SK-N-SH (cell line): ENCODE measurements at regions not wholly inside any gene's neighbourhood (a gene's known extent, or its start where the extent isn't known, plus 50 kb on each side); places are given as distances from the start of the nearest gene placed in this dataset.

ENCODE experiments used
- EP300 ChIP-seq, 2 experiments: IDR thresholded peaks; 2 replicates each; pipeline versions ENCODE4 v1.4.0 to v1.6.1; 2012; ENCODE audit warnings: borderline replicate concordance in 1 of 2, low read depth in 1 of 2, low read length in 1 of 2
- EZH2phosphoT487 ChIP-seq: fragments of 200-600 bp; sonication (generic); IDR thresholded peaks from 2 replicates; pipeline ENCODE4 v1.6.1; 2017; ENCODE audit warnings: low read depth, mixed run types, mild to moderate bottlenecking, antibody characterized with exemption, moderate library complexity, borderline replicate concordance
- FOSL2 ChIP-seq: IDR thresholded peaks from 2 replicates; pipeline ENCODE4 v1.4.0; 2012; ENCODE audit warnings: low read depth, mild to moderate bottlenecking, moderate library complexity, borderline replicate concordance
- MEF2A ChIP-seq: IDR thresholded peaks from 2 replicates; pipeline ENCODE4 v1.4.0; 2012; ENCODE audit warnings: low read depth, borderline replicate concordance
- POLR2AphosphoS5 ChIP-seq: IDR thresholded peaks from 2 replicates; pipeline ENCODE4 v1.6.1; 2012; ENCODE audit warnings: low read depth, low read length
- RAD21 ChIP-seq: IDR thresholded peaks from 2 replicates; pipeline ENCODE4 v1.6.1; 2012; ENCODE audit warnings: mild to moderate bottlenecking, low read length
- RXRA ChIP-seq: IDR thresholded peaks from 2 replicates; pipeline ENCODE4 v1.4.0; 2012; ENCODE audit warnings: low read depth, mild to moderate bottlenecking, borderline replicate concordance
- SMC3 ChIP-seq: IDR thresholded peaks from 2 replicates; pipeline ENCODE4 v1.6.1; 2012; ENCODE audit warnings: low read depth, low read length, improper control_type of control experiment
- TAF1 ChIP-seq: IDR thresholded peaks from 2 replicates; pipeline ENCODE4 v1.6.1; 2012; ENCODE audit warnings: low read depth, mild to moderate bottlenecking, low read length, moderate library complexity, borderline replicate concordance
- TCF12 ChIP-seq: IDR thresholded peaks from 2 replicates; pipeline ENCODE4 v1.4.0; 2012
- TEAD4 ChIP-seq: IDR thresholded peaks from 2 replicates; pipeline ENCODE4 v1.4.0; 2012; ENCODE audit warnings: mild to moderate bottlenecking, borderline replicate concordance; ENCODE audit not compliant: insufficient read depth
- TF ChIP-seq, protein P1 (sequence below): IDR thresholded peaks from 2 replicates; pipeline ENCODE4 v1.4.0; 2012; ENCODE audit warnings: low read depth, borderline replicate concordance
- TF ChIP-seq, protein P2 (sequence below): fragments of 200-600 bp; sonication (generic); IDR thresholded peaks from 2 replicates; pipeline ENCODE4 v1.6.1; 2017; ENCODE audit warnings: antibody characterized with exemption, mild to moderate bottlenecking, moderate library complexity
- TF ChIP-seq, protein P3 (sequence below): fragments of 150-350 bp; IDR thresholded peaks from 2 replicates; pipeline ENCODE4 v1.6.1; 2017; ENCODE audit warnings: antibody characterized with exemption, low read length, low read depth, borderline replicate concordance

DNA sequence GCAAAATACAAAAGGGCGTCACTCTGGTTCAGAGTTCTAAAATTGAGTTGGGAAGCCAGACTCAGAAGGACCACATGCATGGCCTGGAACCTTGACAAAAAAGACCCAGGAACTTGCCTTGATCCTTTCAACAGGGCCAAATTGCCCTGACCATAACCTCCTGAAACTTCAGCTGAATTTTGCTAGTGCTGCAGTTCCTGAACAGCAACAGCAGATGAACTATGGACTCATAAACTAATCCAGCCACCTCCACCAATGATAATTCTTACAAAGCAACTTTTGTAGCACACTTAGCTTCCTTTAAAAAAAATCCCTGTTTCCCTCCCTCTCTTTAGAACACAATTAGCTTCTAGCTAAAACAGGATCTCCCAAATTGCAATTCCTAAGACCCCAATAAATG is 155.9 kb downstream of the MAT2B start:
- TF ChIP-seq, protein P1, sequence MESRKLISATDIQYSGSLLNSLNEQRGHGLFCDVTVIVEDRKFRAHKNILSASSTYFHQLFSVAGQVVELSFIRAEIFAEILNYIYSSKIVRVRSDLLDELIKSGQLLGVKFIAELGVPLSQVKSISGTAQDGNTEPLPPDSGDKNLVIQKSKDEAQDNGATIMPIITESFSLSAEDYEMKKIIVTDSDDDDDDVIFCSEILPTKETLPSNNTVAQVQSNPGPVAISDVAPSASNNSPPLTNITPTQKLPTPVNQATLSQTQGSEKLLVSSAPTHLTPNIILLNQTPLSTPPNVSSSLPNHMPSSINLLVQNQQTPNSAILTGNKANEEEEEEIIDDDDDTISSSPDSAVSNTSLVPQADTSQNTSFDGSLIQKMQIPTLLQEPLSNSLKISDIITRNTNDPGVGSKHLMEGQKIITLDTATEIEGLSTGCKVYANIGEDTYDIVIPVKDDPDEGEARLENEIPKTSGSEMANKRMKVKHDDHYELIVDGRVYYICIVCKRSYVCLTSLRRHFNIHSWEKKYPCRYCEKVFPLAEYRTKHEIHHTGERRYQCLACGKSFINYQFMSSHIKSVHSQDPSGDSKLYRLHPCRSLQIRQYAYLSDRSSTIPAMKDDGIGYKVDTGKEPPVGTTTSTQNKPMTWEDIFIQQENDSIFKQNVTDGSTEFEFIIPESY = no peak
- TF ChIP-seq TCF12 = no peak
- TF ChIP-seq, protein P2, sequence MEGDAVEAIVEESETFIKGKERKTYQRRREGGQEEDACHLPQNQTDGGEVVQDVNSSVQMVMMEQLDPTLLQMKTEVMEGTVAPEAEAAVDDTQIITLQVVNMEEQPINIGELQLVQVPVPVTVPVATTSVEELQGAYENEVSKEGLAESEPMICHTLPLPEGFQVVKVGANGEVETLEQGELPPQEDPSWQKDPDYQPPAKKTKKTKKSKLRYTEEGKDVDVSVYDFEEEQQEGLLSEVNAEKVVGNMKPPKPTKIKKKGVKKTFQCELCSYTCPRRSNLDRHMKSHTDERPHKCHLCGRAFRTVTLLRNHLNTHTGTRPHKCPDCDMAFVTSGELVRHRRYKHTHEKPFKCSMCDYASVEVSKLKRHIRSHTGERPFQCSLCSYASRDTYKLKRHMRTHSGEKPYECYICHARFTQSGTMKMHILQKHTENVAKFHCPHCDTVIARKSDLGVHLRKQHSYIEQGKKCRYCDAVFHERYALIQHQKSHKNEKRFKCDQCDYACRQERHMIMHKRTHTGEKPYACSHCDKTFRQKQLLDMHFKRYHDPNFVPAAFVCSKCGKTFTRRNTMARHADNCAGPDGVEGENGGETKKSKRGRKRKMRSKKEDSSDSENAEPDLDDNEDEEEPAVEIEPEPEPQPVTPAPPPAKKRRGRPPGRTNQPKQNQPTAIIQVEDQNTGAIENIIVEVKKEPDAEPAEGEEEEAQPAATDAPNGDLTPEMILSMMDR = no peak
- no peak for TF ChIP-seq EP300 (IDR thresholded peaks at IDR 0.05; ENCODE audit: borderline replicate concordance in 1 of 2, low read depth in 1 of 2, low read length in 1 of 2)
- TF ChIP-seq POLR2AphosphoS5 = no peak
- no peak for TF ChIP-seq MEF2A
- TF ChIP-seq RAD21 = no peak
- TF ChIP-seq SMC3 = no peak
- TF ChIP-seq TEAD4 = no peak
- TF ChIP-seq TAF1 = no peak
- no peak for TF ChIP-seq EZH2phosphoT487
- TF ChIP-seq, protein P3, sequence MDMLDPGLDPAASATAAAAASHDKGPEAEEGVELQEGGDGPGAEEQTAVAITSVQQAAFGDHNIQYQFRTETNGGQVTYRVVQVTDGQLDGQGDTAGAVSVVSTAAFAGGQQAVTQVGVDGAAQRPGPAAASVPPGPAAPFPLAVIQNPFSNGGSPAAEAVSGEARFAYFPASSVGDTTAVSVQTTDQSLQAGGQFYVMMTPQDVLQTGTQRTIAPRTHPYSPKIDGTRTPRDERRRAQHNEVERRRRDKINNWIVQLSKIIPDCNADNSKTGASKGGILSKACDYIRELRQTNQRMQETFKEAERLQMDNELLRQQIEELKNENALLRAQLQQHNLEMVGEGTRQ = no peak
- no peak for TF ChIP-seq RXRA
- no peak for TF ChIP-seq FOSL2
